Activated CD8-positive, alpha-beta T cell treated with anti-CD3 and anti-CD28 coated beads for 36 hours (primary cell): ENCODE measurements at regions not wholly inside any gene's neighbourhood (a gene's known extent, or its start where the extent isn't known, plus 50 kb on each side); places are given as distances from the start of the nearest gene placed in this dataset.

Experiments
- ATAC-seq: fragments of 200-7000 bp; cut with Tn5 transposase; one replicate; pipeline ENCODE4 v1.10.0; 2021; ENCODE audit warnings: mild to moderate bottlenecking, moderate library complexity
- CTCF ChIA-PET: fragments of 350-600 bp; sonication (Branson Sonifier 250); formaldehyde crosslinking; loops from one replicate; lab custom pipeline; 2021; ENCODE audit warnings: antibody characterized with exemption; lab: Charles Lee
- POLR2A ChIA-PET: fragments of 350-600 bp; sonication (Branson Sonifier 250); formaldehyde crosslinking; loops from one replicate; lab custom pipeline; 2021; ENCODE audit warnings: antibody characterized with exemption; lab: Charles Lee
- DNase-seq: peaks from one replicate; pipeline ENCODE4 v3.0.0-alpha.2; 2020
- H3K27ac Mint-ChIP-seq: one replicate; pipeline ENCODE4 v1.8.0; 2021; ENCODE audit warnings: mild to moderate bottlenecking, mixed read lengths
- H3K27me3 Mint-ChIP-seq: one replicate; pipeline ENCODE4 v1.8.0; 2021; ENCODE audit warnings: mixed read lengths
- H3K36me3 Mint-ChIP-seq: one replicate; pipeline ENCODE4 v1.8.0; 2021; ENCODE audit warnings: low read depth, mixed read lengths
- H3K4me1 Mint-ChIP-seq: one replicate; pipeline ENCODE4 v1.8.0; 2021; ENCODE audit warnings: low read depth, mixed read lengths
- H3K4me3 Mint-ChIP-seq: one replicate; pipeline ENCODE4 v1.8.0; 2021; ENCODE audit warnings: mild to moderate bottlenecking, moderate library complexity, mixed read lengths
- H3K9me3 Mint-ChIP-seq: one replicate; pipeline ENCODE4 v1.8.0; 2021; ENCODE audit warnings: mixed read lengths
- intact Hi-C: fragments of 100-400 bp; cut with micrococcal nuclease; formaldehyde crosslinking; loops from one replicate; pipeline ENCODE4 v1.10.0; 2022
- TF ChIP-seq, protein P1 (sequence below): fragments of 200-600 bp; IDR thresholded peaks from one replicate; pipeline ENCODE4 v1.8.0; 2022; ENCODE audit warnings: antibody characterized with exemption, mild to moderate bottlenecking

DNA sequence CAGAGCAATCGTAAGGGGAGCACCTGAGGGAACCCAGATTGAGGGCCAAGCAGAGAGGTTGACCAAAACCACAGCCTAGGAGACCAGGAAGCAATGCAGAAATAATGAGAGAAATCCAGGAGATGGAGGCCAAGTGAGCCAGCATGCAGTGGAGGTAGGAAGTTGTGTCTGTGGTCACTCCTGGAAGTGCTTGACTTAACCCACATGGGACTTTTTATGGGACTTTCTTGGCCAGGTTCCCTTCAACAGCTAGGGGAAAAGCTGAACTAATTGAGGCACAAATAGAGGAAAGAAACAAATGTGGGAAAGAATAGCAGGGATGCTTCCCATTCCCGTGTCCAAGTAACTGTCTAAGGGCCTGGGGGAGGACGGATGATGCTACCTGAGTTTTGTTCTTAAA is 293.2 kb upstream of the CLINT1 start:
- no peaks in the 10 kb centered on the region for H3K36me3 Mint-ChIP-seq
- CTCF ChIA-PET: interaction anchor here (1.3 kb wide), 1 partner anchor 9 kb away, joined by 4 read pairs; no protein-coding TSS in a partner anchor
- H3K27me3 Mint-ChIP-seq: peaks cover 4% of the 10 kb centered on the region

DNA sequence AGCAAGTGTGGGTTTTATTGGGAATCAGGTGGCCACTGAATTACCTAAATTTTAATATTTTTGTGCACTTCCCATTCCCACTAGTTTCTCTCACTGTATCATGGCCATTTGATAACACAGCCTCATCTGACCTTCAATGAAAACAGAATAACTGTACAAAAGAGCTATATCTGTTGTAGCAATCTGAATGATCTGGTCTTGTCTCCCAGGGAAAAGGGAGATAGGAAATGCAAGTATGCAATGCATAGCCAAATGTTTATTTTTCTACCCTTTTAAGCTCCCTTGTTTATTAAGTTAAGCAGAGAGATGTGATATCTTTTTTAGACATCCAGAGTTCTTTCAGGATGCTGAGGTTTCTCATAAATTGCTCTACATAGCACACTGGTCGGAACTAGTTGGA is 288.3 kb upstream of the CLINT1 start:
- Mint-ChIP-seq H3K4me3 (no peak overlapping the region), H3K27me3 (no peaks in the 10 kb centered on the region), H3K4me1 (no peaks in the 10 kb centered on the region), H3K36me3 (no peaks in the 10 kb centered on the region), H3K27ac (no peak overlapping the region), H3K9me3 (no peaks in the 10 kb centered on the region)
- DNase-seq: no peak
- ChIA-PET POLR2A (no interaction called here), CTCF (interaction anchor here (0.7 kb wide), 1 partner anchor 28 kb away, joined by 3 read pairs; no protein-coding TSS in a partner anchor)
- TF ChIP-seq, protein P1, sequence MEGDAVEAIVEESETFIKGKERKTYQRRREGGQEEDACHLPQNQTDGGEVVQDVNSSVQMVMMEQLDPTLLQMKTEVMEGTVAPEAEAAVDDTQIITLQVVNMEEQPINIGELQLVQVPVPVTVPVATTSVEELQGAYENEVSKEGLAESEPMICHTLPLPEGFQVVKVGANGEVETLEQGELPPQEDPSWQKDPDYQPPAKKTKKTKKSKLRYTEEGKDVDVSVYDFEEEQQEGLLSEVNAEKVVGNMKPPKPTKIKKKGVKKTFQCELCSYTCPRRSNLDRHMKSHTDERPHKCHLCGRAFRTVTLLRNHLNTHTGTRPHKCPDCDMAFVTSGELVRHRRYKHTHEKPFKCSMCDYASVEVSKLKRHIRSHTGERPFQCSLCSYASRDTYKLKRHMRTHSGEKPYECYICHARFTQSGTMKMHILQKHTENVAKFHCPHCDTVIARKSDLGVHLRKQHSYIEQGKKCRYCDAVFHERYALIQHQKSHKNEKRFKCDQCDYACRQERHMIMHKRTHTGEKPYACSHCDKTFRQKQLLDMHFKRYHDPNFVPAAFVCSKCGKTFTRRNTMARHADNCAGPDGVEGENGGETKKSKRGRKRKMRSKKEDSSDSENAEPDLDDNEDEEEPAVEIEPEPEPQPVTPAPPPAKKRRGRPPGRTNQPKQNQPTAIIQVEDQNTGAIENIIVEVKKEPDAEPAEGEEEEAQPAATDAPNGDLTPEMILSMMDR: no peak
- ATAC-seq: no peak
- intact Hi-C loops: no loop called here

More for the DNA sequence above, 293.2 kb upstream of the CLINT1 start:
- H3K27ac Mint-ChIP-seq: no peak overlapping the region
- intact Hi-C loops: no loop called here
- DNase-seq (no peak), ATAC-seq (no peak)
- H3K4me3 Mint-ChIP-seq: no peak overlapping the region
- POLR2A ChIA-PET: no interaction called here
- H3K9me3 Mint-ChIP-seq: no peaks in the 10 kb centered on the region
- H3K4me1 Mint-ChIP-seq: no peaks in the 10 kb centered on the region
- TF ChIP-seq, protein P1: no peak

DNA sequence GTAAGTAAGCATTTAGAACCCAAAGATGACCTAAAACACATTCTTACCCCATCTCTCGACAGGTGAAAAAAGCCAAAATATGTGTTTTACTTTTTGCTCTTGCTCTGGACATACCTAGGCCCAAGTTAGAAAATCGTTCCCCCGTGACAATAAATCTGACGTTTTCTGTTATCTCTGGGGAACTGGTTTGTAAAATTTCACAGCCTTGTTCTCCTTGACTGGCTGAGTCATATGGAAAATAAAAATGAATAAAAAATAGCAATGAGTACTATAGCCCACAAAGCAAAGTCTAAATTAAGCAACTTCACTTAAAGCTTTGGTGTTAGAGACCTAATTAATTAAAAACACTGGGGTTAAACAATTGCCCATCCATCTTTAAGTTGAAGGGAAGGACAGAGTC is 286.9 kb upstream of the CLINT1 start:
- H3K36me3 Mint-ChIP-seq: no peaks in the 10 kb centered on the region
- intact Hi-C loops: no loop called here
- TF ChIP-seq, protein P1: no peak

DNA sequence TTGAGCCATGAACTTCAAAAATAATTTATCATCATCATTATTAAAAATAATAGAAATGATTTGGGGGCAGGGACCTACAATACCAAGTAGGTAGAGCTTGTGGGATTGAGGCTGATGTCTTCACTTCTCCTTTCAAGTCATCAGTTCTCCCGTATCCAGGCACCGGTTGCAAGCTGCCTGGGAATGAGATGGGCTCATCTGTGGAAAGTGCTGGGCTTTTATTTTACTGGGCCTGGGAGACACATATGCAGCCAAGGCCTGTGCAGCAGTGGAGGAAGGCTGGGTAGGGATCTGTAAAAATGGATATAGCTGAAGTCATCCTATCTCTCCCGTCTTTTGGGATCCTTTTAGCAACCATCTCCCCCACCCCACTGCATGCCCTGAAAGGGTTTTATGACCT is 284.1 kb upstream of the CLINT1 start:
- Mint-ChIP-seq H3K4me1 (no peaks in the 10 kb centered on the region), H3K36me3 (no peaks in the 10 kb centered on the region), H3K4me3 (no peak overlapping the region), H3K27me3 (peaks cover 1% of the 10 kb centered on the region), H3K27ac (no peak overlapping the region), H3K9me3 (no peaks in the 10 kb centered on the region)
- ATAC-seq: no peak
- no peak for DNase-seq
- TF ChIP-seq, protein P1: no peak
- intact Hi-C loops: no loop called here
- ChIA-PET POLR2A (no interaction called here), CTCF (interaction anchor here (1.3 to 2.7 kb wide), 2 partner anchors 10 to 68 kb away, joined by 4 to 10 read pairs; no protein-coding TSS in a partner anchor)

More for the DNA sequence above, 286.9 kb upstream of the CLINT1 start:
- Mint-ChIP-seq H3K9me3 (no peaks in the 10 kb centered on the region), H3K27me3 (no peaks in the 10 kb centered on the region), H3K4me1 (no peaks in the 10 kb centered on the region), H3K4me3 (no peak overlapping the region), H3K27ac (no peak overlapping the region)
- DNase-seq (no peak), ATAC-seq (no peak)
- CTCF ChIA-PET: no interaction called here
- POLR2A ChIA-PET: no interaction called here

- TF ChIP-seq, protein P1: no peak
- CTCF ChIA-PET: interaction anchor here (0.9 to 2.7 kb wide), 2 partner anchors 67 to 380 kb away, joined by 3 to 10 read pairs; no protein-coding TSS in a partner anchor
- POLR2A ChIA-PET: no interaction called here
- intact Hi-C loops: no loop called here
- no peaks in the 10 kb centered on the region for H3K9me3 Mint-ChIP-seq
- DNase-seq (no peak), ATAC-seq (no peak)
- H3K27me3 Mint-ChIP-seq: peaks cover 1% of the 10 kb centered on the region
- no peaks in the 10 kb centered on the region for H3K4me1 Mint-ChIP-seq
- no peaks in the 10 kb centered on the region for H3K36me3 Mint-ChIP-seq
- H3K4me3 Mint-ChIP-seq: no peak overlapping the region
- H3K27ac Mint-ChIP-seq: no peak overlapping the region
These were observed 283.2 kb upstream of the CLINT1 start for GRCh38 chr5:158142156-158142555.
